ENCODE measurements at regions not wholly inside any gene's neighbourhood (a gene's known extent, or its start where the extent isn't known, plus 50 kb on each side); places are given as distances from the start of the nearest gene placed in this dataset.

GRCh38 chr12:124389725-124390441 lies 95.0 kb downstream of the RFLNA start:
- TF ChIP-seq ZNF274 (IDR thresholded peaks at IDR 0.05; ENCODE audit: low read depth, low read length) (no peak), SUZ12 (IDR thresholded peaks at IDR 0.05; ENCODE audit: extremely low read depth, insufficient read depth, insufficient read length) (no peak)
